GM23248 (cell line): ENCODE measurements at regions not wholly inside any gene's neighbourhood (a gene's known extent, or its start where the extent isn't known, plus 50 kb on each side); places are given as distances from the start of the nearest gene placed in this dataset.

Experiments
- EZH2 ChIP-seq: fragments of 200-600 bp; sonication (generic); IDR thresholded peaks from 2 replicates; pipeline ENCODE4 v1.6.1; 2018; ENCODE audit warnings: antibody characterized with exemption, mild to moderate bottlenecking; ENCODE audit not compliant: insufficient read depth, poor library complexity, severe bottlenecking
- EZH2phosphoT487 ChIP-seq: fragments of 200-600 bp; sonication (generic); IDR thresholded peaks from 2 replicates; pipeline ENCODE4 v1.6.1; 2018; ENCODE audit warnings: antibody characterized with exemption, moderate library complexity, mild to moderate bottlenecking, low read depth; ENCODE audit not compliant: insufficient read depth

GRCh38 chrX:84933956-84934556, 69.6 kb upstream of the APOOL start:
- no peak for TF ChIP-seq EZH2phosphoT487
- TF ChIP-seq EZH2 = no peak
